ENCODE measurements at regions not wholly inside any gene's neighbourhood (a gene's known extent, or its start where the extent isn't known, plus 50 kb on each side); places are given as distances from the start of the nearest gene placed in this dataset.

GRCh38 chr3:157872902-157873301 is 233.3 kb downstream of the SHOX2 start:
- no peak for TF ChIP-seq EZH2phosphoT487 (IDR thresholded peaks at IDR 0.05; ENCODE audit: borderline replicate concordance, low read length)
- no peak for TF ChIP-seq CTCF (IDR thresholded peaks at IDR 0.05; ENCODE audit: low read depth, low read length, poor library complexity, severe bottlenecking)
